ENCODE measurements at regions not wholly inside any gene's neighbourhood (a gene's known extent, or its start where the extent isn't known, plus 50 kb on each side); places are given as distances from the start of the nearest gene placed in this dataset.

- no peak overlapping the region for H2AFZ ChIP-seq (ENCODE audit: low read depth, low read length)
- H3K27ac ChIP-seq (ENCODE audit: insufficient read depth, low read depth, low read length): no peak overlapping the region
- intact Hi-C loops (cut with micrococcal nuclease): loop anchor here (5.0 to 10.0 kb wide), 2 partner anchors 493 to 845 kb away; no protein-coding TSS in a partner anchor
- H3K9ac ChIP-seq (replicated peaks; ENCODE audit: extremely low read depth, insufficient read depth, low read length): no peak overlapping the region
- no peak overlapping the region for H3K4me2 ChIP-seq (ENCODE audit: insufficient read depth, low read length)
- TF ChIP-seq JUN (IDR thresholded peaks at IDR 0.05; ENCODE audit: borderline replicate concordance, insufficient read depth, insufficient read length, low read depth) (no peak), POLR2AphosphoS5 (IDR thresholded peaks at IDR 0.05; ENCODE audit: insufficient read depth, low read depth, low read length) (no peak), FOS (IDR thresholded peaks at IDR 0.05; ENCODE audit: borderline replicate concordance, insufficient read depth, low read length) (no peak), MAX (IDR thresholded peaks at IDR 0.05; ENCODE audit: insufficient read depth, insufficient read length) (no peak), POLR2A (IDR thresholded peaks at IDR 0.05; ENCODE audit: low read depth, low read length) (no peak), CTCF (IDR thresholded peaks at IDR 0.05; ENCODE audit: extremely low read depth in 1 of 2, insufficient read depth in 1 of 2, low read depth in 1 of 2, low read length in 2 of 2) (no peak), EZH2 (IDR thresholded peaks at IDR 0.05; ENCODE audit: borderline replicate concordance, low read depth, low read length, severe bottlenecking) (no peak), GATA2 (IDR thresholded peaks at IDR 0.05; ENCODE audit: insufficient read depth, insufficient read length, low read depth, low read length) (no peak), MYC (IDR thresholded peaks at IDR 0.05; ENCODE audit: low read depth, low read length) (no peak)
- no peaks in the 10 kb centered on the region for H3K27me3 ChIP-seq (ENCODE audit: control insufficient read depth in 2 of 2, insufficient read depth in 2 of 2, low read length in 2 of 2)
- H4K20me1 ChIP-seq (replicated peaks; ENCODE audit: control insufficient read depth, extremely low read depth, insufficient read depth, low read length): peaks cover 2% of the 10 kb centered on the region
- ChIA-PET POLR2A (no interaction called here), CTCF (no interaction called here)
- no TSS peak for BruUV-seq (replicated peaks)
- H3K9me3 ChIP-seq (replicated peaks; ENCODE audit: control insufficient read depth, insufficient read depth, low read length): peaks cover 3% of the 10 kb centered on the region
- H3K4me1 ChIP-seq (ENCODE audit: control insufficient read depth, extremely low read depth, insufficient read depth, low read length): no peaks in the 10 kb centered on the region
- no peak for DNase-seq (ENCODE audit: low read depth, low spot score)
- no peaks in the 10 kb centered on the region for H3K9me1 ChIP-seq (replicated peaks; ENCODE audit: control insufficient read depth, extremely low read depth, insufficient read depth, low read length)
- H3K36me3 ChIP-seq (ENCODE audit: control insufficient read depth in 2 of 2, extremely low read depth in 1 of 2, insufficient read depth in 2 of 2, low read length in 2 of 2): no peaks in the 10 kb centered on the region
- dilution Hi-C loops (cut with MboI; ENCODE audit: extremely low pct_ligation_motif_present, low sequenced_read_pairs): no loop called here
- no peak for FAIRE-seq
- no peaks in the 10 kb centered on the region for H3K79me2 ChIP-seq (ENCODE audit: control insufficient read depth, insufficient read depth, low read length)
- H3K4me3 ChIP-seq (replicated peaks in 1 of 3; ENCODE audit: insufficient read depth in 1 of 3, low read depth in 1 of 3, low read length in 3 of 3): no peak overlapping the region
Measured at GRCh38 chr17:11140043-11140442, 101.0 kb upstream of the SHISA6 start.
